PFSK-1 (cell line): ENCODE measurements at regions not wholly inside any gene's neighbourhood (a gene's known extent, or its start where the extent isn't known, plus 50 kb on each side); places are given as distances from the start of the nearest gene placed in this dataset.

Experiments used
- FOXP2 ChIP-seq: optimal IDR thresholded peaks from 2 replicates; pipeline ENCODE3; 2011; ENCODE audit warnings: borderline replicate concordance, control low read depth, inconsistent platforms; ENCODE audit not compliant: insufficient read depth; ENCODE audit errors: extremely low read length, extremely low read depth
- POLR2AphosphoS5 ChIP-seq: IDR thresholded peaks from 2 replicates; pipeline ENCODE4 v1.6.1; 2012; ENCODE audit warnings: low read depth, mild to moderate bottlenecking, control low read depth, low read length, moderate library complexity
- SIN3A ChIP-seq: IDR thresholded peaks from 2 replicates; pipeline ENCODE4 v1.6.1; 2012; ENCODE audit warnings: mild to moderate bottlenecking, low read length, moderate library complexity, borderline replicate concordance; ENCODE audit not compliant: insufficient read depth
- TAF1 ChIP-seq: IDR thresholded peaks from 2 replicates; pipeline ENCODE4 v1.6.1; 2012; ENCODE audit warnings: low read length, control low read depth, borderline replicate concordance; ENCODE audit not compliant: insufficient read depth
- TF ChIP-seq, protein P1 (sequence below), 2 experiments: IDR thresholded peaks; 2 replicates each; pipeline versions ENCODE4 v1.6.1 to v1.8.0; 2011 to 2012; ENCODE audit warnings: low read depth in 2 of 2, low read length in 2 of 2, control low read depth in 1 of 2, inconsistent platforms in 1 of 2, mild to moderate bottlenecking in 1 of 2, moderate library complexity in 1 of 2; ENCODE audit not compliant: insufficient read depth in 1 of 2

DNA sequence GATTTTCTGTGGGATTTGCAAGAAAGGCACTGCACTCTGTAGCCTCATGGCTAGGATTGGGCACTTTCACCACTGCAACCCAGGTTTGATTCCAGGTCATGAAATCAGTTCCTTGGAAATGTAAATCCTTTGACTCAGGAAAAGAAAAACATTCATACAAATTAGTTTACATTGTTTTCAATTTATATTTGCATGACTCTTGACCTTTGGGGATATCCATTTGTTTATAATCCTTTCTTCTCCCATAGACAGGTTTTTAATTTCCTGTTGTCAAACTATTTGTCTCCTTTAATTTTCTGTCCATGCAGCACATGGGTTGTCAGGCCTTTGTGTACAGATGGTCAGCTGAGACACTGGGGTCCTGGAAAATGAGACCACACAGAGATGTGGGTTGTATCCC is 801.5 kb downstream of the NR2F1-AS1 start:
- TF ChIP-seq POLR2AphosphoS5 (no peak), SIN3A (no peak), FOXP2 (no peak), TAF1 (no peak)
- TF ChIP-seq, protein P1, sequence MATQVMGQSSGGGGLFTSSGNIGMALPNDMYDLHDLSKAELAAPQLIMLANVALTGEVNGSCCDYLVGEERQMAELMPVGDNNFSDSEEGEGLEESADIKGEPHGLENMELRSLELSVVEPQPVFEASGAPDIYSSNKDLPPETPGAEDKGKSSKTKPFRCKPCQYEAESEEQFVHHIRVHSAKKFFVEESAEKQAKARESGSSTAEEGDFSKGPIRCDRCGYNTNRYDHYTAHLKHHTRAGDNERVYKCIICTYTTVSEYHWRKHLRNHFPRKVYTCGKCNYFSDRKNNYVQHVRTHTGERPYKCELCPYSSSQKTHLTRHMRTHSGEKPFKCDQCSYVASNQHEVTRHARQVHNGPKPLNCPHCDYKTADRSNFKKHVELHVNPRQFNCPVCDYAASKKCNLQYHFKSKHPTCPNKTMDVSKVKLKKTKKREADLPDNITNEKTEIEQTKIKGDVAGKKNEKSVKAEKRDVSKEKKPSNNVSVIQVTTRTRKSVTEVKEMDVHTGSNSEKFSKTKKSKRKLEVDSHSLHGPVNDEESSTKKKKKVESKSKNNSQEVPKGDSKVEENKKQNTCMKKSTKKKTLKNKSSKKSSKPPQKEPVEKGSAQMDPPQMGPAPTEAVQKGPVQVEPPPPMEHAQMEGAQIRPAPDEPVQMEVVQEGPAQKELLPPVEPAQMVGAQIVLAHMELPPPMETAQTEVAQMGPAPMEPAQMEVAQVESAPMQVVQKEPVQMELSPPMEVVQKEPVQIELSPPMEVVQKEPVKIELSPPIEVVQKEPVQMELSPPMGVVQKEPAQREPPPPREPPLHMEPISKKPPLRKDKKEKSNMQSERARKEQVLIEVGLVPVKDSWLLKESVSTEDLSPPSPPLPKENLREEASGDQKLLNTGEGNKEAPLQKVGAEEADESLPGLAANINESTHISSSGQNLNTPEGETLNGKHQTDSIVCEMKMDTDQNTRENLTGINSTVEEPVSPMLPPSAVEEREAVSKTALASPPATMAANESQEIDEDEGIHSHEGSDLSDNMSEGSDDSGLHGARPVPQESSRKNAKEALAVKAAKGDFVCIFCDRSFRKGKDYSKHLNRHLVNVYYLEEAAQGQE (IDR thresholded peaks at IDR 0.05; ENCODE audit: insufficient read depth in 1 of 2, low read depth in 2 of 2, low read length in 2 of 2): no peak
